DOHH2 (cell line): ENCODE measurements at regions not wholly inside any gene's neighbourhood (a gene's known extent, or its start where the extent isn't known, plus 50 kb on each side); places are given as distances from the start of the nearest gene placed in this dataset.

ENCODE experiments used
- EZH2phosphoT487 ChIP-seq: fragments of 200-600 bp; sonication (generic); IDR thresholded peaks from 2 replicates; pipeline ENCODE4 v1.6.1; 2017; ENCODE audit warnings: borderline replicate concordance, mild to moderate bottlenecking, antibody characterized with exemption, low read length, moderate library complexity, mixed read lengths
- TF ChIP-seq, protein P1 (sequence below): fragments of 200-600 bp; sonication (generic); IDR thresholded peaks from one replicate; pipeline ENCODE4 v1.5.1; 2014; ENCODE audit warnings: antibody characterized with exemption, mild to moderate bottlenecking, low read depth, low read length; ENCODE audit not compliant: poor library complexity, severe bottlenecking

DNA sequence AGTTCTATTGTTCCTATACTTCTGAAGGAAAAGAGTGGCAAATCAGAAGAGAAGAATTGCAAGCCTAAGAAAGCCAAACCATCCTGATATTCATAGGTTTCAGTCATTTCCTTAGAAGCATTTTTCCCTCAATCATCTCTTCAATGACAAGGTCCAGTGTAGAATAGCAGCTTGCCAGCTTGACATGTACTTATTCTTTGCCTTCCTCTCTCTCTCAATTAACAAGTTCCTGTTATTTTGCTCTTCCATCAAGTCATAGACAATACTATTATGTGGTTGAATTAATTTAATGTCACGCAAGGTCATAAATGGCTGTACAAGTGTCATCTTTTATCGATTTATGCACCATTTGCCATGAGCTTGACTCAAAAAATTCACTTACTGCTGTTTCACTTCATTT, 216.3 kb upstream of the MBL2 start:
- TF ChIP-seq, protein P1, sequence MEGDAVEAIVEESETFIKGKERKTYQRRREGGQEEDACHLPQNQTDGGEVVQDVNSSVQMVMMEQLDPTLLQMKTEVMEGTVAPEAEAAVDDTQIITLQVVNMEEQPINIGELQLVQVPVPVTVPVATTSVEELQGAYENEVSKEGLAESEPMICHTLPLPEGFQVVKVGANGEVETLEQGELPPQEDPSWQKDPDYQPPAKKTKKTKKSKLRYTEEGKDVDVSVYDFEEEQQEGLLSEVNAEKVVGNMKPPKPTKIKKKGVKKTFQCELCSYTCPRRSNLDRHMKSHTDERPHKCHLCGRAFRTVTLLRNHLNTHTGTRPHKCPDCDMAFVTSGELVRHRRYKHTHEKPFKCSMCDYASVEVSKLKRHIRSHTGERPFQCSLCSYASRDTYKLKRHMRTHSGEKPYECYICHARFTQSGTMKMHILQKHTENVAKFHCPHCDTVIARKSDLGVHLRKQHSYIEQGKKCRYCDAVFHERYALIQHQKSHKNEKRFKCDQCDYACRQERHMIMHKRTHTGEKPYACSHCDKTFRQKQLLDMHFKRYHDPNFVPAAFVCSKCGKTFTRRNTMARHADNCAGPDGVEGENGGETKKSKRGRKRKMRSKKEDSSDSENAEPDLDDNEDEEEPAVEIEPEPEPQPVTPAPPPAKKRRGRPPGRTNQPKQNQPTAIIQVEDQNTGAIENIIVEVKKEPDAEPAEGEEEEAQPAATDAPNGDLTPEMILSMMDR: no peak
- TF ChIP-seq EZH2phosphoT487: no peak
